Pulmonary artery endothelial cell (primary cell): ENCODE measurements at regions not wholly inside any gene's neighbourhood (a gene's known extent, or its start where the extent isn't known, plus 50 kb on each side); places are given as distances from the start of the nearest gene placed in this dataset.
"Not testable (repeated sequence)": the region's sequence is repeated elsewhere in the genome, so short reads cannot be mapped to it uniquely, and the experiment has no call there.

Source experiments
- DNase-seq: peaks from one replicate; pipeline ENCODE4 v3.0.0-alpha.2; 2011; ENCODE audit warnings: low read depth, low spot score

DNA sequence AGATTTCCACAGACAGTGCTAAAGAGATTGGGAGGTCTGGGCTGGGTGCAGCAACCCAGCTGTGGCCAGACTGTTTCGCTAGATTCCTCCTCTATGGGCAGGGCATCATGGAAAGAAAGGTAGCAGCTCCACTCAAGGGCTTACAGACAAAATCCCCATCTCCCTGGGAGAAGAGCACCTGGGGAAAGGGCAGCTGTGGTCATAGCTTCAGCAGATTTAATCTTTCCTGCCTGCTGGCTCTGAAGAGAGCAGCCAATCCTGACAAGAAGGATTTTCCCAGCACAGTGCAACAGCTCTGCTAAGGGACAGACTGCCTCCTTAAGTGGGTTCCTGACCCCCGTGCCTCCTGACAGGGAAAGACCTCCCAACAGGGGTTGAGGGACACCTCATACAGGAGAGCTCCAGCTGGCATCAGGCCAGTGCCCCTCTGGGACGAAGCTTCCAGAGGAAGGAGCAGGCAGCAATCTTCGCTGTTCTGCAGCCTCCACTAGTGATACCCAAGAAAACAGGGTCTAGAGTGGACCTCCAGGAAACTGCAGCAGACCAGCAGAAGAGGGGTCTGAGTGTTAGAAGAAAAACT, 1379.3 kb upstream of the ACO1 start:
- no peak for DNase-seq

DNA sequence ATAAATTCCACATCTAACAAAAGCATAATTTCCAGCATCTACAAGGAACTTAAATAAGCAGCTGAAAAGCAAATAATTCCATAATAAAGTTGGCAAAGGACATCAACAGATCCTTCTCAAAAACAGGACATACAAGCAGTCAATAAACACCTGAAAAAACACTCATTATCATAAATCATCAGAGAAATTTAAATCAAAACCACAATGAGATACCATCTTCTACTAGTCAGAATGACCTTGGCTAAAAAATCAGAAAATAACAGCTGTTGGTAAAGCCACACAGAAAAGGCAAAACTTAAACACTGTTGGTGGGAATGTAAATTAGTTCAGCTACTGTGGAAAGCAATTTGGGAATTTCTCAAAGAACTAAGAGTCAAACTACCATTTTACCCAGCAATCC, 1371.1 kb upstream of the ACO1 start:
- no peak for DNase-seq

DNA sequence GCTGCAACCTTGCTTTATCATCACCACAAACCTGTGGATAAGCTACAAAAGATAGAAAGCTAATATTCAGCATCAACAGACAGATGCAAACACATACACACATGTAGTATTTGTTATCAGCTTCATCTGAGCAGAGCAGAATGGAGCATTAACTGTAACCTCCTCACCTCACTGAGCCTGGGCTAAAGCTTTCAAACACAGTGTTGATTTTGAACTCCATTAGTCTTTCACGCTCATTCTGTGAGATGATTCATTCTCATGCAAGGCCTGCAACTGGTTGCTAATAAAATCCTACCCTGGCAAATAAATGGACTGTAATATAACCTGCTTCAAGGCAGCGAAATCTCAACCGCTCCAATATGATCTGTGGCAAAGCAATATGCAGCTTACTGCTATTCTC, 1360.6 kb upstream of the ACO1 start:
- no peak for DNase-seq

DNA sequence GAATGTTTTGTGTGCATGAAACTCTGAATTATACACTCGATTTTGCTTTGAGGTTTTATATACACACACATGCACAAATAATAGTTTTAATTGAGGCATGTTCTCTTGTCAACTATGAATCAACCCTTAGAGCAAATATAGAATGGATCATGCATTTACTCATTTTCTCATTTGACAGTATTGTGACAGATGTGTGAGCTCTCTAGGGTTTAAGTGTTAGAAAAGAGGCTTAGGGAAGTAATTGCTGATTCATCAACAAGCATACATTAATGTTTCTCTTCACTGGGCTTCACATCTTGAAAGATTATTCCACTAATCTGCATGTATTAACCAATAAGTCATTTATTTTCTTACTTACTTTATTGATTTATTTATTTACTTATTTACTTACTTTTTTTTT, 1356.8 kb upstream of the ACO1 start:
- no peak for DNase-seq

DNA sequence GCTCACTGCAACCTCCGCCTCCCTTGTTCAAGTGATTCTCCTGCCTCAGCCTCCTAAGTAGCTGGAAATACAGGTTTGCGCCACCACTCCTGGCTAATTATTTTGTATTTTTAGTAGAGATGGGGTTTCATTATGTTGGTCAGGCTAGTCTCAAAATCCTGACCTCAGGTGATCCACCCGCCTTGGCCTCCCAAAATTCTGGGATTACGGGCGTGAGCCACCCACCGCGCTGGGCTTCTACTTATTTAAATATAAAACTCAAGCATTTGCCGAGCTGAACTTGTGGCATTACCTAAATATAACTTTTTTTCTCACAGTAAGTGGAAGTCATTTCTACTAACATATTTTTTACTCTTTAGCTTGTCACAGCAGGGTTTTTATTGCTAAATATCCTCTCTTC, 1356.3 kb upstream of the ACO1 start:
- DNase-seq, result no peak

DNA sequence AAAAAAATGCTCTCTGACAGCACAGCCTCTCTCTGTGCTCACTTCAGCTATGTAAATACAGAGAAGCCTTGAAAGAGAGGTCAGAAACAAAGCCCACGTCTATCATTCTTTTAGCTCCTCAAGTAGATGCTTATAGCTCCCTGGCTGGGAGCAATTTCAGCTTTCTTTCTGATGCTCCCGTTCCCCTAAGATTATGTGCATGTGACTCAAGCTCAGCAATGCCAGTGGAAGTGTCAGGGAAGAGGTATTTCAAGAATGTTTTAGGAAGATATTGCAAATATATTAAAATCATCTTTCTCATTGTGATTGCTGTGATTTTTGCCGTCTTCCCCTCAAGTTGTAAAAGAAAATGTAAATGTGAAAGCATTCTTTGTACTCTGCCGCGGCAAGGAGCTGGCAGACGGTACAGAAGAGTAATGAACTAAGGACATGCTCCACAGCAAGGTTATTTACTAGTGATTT, 1353.7 kb upstream of the ACO1 start:
- DNase-seq, result no peak

DNA sequence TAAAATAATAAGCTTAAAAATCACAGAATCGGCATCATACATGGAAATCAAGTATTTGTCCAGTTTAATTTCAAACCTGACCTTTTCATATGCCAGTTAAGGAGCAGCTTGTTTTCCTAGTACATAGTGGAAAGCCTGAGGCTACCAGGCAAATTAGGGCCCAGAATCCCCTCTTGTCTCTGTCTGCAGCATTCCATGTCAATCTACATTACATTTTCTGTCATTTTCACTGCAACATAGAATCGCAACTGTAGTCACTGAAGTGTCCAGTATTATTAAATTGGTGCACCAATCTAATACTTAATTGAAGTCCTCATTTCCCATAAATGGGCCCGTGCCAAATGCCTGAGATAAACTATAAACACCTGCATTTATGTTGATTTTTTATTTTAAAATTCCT, 1352.2 kb upstream of the ACO1 start:
- no peak for DNase-seq

DNA sequence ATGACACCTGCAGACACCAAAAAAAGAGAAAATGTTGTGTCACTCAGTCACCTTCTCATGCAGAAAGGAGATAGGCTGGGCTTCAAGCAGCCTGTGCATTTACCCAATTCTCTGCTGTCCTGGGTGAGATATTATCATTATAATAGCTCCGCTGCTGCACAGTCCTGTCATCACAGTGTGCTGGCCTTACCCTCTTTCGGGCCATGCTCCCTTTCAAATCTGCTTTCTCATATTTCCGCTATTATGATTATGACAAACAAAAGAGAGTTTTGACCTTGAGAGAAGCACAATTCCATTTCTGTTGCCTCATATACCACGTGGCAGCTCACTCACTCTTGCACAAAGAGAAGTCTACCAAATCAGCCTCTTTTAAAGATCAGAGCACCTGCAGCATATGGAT, 1350.1 kb upstream of the ACO1 start:
- DNase-seq, result no peak

DNA sequence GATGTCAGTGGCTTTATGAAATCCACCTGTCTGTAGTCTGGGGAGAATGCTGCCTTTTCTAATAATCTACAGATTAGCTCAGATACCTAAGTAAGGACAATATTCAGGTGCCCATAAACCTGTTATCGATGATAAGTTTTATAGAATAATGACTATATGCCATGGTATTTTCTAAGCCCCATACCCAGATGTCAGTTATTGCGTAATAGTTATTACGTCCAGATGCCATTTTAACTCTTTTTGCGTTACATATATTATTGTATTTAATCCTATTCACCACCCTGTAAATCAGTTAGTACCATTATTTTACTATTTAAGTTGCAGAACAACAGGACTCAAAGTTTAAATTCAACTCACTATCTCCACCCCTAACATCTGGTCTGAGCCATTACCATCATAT, 1343.9 kb upstream of the ACO1 start:
- no peak for DNase-seq

DNA sequence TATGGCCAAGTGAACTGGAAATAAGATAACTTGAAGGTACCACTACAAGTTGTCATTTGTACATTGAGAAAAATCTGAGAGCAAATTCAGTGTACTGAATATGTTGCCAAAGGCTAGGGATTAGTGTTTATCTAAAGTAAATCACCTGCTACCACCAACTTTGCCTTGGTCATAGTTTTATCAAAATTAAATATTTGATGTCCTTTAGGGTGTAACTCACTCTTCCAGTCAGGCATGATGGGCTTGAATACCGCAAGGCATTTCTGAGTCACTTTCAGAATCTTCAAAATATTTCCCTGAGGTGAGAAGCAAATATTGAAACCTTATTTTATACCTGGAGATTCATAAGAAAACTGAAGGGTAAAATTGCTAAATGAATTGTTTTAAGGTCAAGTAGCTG, 1338.6 kb upstream of the ACO1 start:
- no peak for DNase-seq

DNA sequence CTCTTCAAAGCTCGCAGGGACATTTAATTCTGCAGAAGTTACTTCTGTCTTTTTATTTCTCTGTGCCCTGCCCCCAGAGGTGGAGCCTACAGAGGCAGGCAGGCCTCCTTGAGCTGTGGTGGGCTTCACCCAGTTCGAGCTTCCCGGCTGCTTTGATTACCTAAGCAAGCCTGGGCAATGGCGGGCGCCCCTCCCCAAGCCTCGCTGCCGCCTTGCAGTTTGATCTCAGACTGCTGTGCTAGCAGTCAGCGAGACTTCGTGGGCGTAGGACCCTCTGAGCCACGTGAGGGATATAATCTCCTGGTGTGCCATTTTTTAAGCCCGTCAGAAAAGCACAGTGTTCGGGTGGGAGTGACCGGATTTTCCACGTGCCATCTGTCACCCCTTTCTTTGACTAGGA, 1322.9 kb upstream of the ACO1 start:
- not testable (repeated sequence) for DNase-seq

DNA sequence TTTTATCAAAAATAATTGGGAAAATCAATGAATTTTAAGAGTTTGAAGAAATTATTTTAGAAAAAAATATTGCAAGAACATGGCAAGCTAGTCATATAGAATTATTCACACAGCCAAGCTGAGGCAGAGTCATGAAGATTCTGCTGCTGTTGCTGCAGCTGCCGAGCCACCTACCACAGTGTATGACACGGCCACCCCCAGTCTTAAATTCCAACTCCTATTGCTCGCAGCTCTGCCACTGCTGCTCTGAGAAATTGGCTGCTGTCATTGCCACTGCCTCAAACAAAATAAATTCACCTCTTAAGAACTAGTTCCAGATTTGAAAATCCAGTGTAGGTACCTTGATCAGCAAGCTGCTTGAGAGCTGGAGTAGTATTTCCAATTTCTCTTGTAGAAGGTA, 1318.8 kb upstream of the ACO1 start:
- DNase-seq, result no peak

DNA sequence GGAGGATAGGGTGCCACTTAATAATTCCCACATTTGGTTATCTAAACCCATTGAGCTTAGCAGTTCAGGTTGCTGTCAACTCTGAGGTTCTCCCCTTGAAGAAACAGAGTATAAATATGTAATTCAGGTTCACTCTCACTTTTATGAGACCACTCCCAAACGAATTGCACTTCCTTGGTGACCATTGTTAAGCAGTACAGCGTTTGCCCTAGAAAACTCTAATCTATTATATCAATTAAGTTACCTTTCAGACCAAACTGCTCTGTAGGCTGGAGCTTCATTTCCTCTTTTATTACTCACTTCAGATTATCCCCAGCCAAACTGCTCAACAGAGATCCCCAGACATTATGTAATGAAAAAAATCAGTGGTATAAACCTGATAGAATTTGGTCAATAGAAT, 1317.0 kb upstream of the ACO1 start:
- no peak for DNase-seq

DNA sequence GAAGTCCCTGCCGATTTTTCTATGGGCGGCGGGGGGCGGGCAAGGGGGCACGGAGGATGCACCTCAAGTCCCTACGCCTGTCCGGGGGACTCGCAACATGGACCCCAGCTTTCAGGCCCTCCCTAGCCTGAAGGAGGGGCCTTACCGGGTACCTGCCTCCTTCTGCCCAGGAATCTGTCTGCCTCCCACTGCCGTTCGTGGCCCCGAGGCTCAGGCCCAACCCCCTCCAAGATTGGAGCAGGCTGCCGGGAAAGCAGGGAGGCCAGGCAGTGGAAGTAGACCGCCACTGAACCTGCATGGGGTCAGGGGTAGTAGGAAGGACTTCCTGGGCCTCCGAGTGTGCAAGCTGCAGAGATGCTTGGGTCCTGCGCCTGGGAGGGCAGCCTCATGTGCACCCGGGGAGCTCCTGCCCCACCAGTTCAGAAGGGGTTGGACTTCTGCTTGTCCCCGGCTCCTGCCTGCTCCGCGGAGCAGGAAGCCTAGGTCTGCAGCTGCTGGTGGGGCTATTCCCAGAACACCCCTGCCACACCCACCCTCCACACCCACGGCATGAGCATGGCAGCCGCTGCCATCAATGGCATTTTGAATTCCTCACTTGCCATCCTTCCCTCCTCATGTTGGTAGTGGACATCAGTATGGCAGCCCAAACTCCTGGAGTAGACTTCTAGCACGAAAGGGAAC, 1312.7 kb upstream of the ACO1 start:
- no peak for DNase-seq

DNA sequence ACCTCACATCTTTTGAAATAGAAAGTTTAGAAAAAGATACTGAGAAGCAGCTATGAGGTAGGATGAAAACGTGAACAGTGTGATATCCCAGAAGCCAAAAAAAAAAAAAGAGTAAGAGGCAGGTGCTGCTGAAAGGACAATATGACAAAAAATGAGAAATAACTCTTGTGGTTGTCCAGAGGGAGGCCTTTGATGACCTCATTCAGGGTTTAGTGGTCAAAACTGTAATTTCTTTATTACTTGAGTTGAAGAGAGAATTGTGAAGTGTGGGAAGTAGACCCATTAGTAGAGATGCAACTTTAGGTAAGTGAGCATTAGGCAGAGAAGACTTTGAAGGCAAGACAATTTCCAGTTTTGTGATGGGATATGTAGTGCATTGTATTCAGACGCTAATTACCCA, 1306.3 kb upstream of the ACO1 start:
- no peak for DNase-seq

DNA sequence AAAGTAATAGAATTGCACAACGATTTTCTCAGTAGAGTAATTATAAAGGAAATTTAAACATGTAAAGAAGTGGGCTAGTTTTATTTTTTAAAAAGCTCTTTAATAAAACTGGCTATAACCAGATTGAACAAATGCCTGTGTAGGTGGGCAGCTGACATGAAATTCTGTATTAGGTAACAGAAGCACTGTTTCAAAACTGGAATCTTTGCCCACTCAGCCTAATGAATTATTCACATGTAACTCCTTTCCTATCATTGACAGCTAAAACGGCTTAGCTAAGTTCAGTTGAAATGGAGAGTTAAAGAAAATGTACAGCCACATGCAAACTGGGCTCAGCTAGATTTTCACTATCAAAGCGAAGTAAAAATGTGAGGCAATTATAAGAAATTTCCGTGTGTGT, 1300.1 kb upstream of the ACO1 start:
- DNase-seq, result no peak

DNA sequence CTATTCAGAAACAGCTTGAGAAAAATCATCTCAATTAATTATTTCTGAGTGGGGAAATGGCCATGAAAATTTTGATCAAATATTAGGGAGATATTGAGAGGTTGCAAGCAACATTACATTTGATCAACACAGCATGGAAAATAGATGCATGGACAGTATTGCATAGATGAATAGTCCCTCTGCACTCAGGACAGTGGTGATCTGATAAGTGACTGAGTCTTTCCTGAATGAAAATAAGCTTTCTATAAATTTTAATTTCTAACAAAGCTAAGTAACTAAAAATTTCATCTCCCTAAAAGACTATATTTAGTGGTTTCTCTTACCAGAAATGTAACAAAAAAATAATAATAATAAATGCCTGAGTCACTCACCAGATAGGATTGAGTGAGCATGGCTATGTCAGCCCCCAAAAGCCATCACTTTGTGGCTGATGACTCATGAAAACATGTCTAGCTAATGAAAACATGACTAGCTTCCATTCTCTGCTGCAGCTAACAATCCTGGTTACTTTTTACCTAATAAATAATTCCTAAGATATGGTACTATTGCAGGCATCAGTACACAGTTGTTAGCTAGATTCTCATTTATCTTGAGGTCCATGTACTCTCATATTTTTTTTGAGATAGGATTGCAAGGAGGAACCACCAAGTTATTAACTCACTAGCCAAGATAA, 1294.8 kb upstream of the ACO1 start:
- DNase-seq, result no peak

DNA sequence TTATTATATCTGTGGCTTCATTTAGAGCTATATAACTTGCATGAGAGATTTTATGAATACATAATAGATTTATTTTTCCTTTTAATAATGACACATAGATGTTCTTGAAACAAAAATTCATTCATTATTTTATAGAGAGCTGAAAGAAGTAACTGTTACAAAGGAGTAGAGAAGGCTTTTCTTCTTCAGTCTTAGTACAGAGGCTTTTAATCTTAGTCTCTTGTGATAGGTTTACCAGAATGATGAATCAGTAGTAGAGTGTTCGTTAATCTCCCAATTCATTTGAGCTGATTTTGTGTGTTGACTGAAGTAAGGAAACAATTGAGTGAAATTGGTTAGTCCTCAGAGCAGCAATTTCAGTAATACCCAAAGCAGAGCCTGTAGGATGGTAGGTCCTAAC, 1284.1 kb upstream of the ACO1 start:
- DNase-seq, result no peak

DNA sequence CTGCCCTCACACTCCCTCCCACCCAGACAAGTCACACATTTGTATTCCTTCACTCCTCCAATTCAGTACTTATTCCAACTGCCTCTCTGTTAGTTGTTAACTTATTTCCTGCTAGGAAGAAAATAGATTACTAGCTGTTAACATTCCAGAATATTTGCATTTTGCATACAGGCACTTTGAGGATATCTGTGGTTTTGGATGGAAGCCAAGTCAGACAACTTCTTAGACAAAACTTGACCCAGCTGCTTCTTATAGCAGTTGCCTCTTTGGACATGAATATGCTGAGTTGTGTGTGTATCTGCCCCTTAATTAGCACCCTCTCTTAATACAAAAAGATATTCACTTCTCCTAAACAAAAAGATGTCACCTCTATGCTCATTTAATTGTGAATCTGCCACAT, 1280.6 kb upstream of the ACO1 start:
- DNase-seq, result no peak

DNA sequence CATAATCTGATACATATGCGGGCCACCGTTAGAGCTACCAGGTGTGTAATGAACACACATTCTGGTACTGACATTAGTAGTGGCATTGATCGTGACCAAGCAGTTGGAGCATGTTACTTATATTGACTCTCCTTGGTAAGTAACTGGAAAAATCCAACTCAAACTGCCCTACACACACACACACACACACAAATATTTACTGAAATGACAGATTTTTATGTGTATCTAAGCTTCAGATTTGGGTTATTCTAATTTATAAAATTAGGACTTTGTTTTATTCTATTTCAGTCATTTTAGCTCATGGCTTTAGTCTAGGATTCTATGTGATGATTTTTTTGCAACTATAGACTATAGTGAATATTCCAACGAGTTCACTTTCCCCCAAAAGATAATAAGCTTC, 1280.2 kb upstream of the ACO1 start:
- no peak for DNase-seq

DNA sequence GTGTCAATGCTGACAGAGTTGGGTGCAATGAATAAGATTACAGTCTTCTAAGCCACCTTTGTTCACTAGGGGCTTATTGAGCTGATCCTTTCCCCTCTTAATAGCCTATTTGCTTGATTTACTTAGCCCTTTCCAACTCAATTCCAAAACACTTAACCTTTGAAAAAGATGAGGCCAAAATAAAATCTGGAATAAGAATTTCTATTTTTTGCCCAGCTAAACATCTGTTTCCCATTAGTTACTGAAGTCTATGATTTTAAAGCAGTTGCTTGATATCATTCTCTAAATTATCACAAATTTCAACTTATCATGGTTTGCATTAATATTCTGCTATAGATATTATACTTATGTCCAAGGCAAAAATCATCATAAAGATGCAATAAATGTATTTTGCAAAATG, 1272.0 kb upstream of the ACO1 start:
- no peak for DNase-seq

DNA sequence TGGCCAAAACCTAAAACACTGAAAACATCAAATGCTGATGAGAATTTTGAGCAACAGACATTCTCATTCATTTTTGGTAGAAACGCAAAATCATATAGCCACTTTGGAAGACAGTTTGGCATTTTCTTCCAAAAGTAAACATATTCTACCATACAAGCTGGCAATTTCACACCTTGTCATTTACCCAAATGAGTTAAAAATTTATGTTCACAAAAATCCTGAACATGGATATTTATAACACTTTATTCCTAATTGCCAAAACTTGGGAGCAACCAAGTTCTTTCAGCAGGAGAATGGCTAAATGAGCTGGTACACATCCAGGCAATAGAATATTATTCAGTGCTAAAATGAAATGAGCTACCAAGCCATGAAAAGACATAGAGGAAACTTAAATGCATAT, 1270.1 kb upstream of the ACO1 start:
- DNase-seq, result no peak

DNA sequence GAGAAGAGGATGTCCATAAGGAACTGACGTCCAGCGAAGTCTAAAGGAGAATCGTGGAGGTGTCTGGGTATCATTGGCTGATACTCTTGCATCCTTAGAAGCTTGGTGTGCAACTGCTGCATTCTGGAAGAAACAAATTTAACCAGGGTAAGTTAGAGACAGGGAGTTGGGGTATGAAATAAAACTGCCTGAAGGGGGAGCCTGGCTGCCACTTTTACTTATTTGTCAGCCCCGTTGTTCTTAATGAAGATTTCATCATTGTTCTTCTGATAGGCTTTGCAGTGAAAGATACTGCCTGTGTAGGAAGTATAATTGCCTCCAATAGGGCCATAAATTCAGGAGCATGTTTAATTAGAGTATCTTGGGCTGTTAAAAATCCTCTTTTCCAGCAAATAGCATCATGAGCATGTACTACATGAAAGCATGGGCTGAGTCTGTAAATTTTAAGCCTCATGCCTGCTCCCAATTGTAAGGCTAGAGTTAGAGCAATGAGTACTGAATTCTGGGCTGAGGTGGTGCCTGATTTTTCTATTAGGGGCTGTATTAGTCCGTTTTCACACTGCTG, 1264.5 kb upstream of the ACO1 start:
- DNase-seq, result no peak
